GM18951 (cell line): ENCODE measurements at regions not wholly inside any gene's neighbourhood (a gene's known extent, or its start where the extent isn't known, plus 50 kb on each side); places are given as distances from the start of the nearest gene placed in this dataset.

Source experiments
- POLR2A ChIP-seq: IDR thresholded peaks from 4 replicates; pipeline ENCODE4 v1.6.1; 2011; ENCODE audit warnings: mild to moderate bottlenecking; ENCODE audit not compliant: insufficient read length, insufficient read depth; ENCODE audit errors: extremely low read depth
- in situ Hi-C: fragments of 300-500 bp; cut with MboI; formaldehyde crosslinking; loops from one replicate; pipeline ENCODE4 v1.12.0; 2022; ENCODE audit warnings: low sequenced_read_pairs, mixed read lengths, inconsistent platforms; ENCODE audit not compliant: unreplicated experiment

- no peak for TF ChIP-seq POLR2A
- in situ Hi-C loops = no loop called here
These were observed 182.6 kb downstream of the ZPLD1 start for GRCh38 chr3:102617381-102617780.

- TF ChIP-seq POLR2A = no peak
- in situ Hi-C loops = no loop called here
These were observed 184.5 kb downstream of the ZPLD1 start for GRCh38 chr3:102619361-102619760.

DNA sequence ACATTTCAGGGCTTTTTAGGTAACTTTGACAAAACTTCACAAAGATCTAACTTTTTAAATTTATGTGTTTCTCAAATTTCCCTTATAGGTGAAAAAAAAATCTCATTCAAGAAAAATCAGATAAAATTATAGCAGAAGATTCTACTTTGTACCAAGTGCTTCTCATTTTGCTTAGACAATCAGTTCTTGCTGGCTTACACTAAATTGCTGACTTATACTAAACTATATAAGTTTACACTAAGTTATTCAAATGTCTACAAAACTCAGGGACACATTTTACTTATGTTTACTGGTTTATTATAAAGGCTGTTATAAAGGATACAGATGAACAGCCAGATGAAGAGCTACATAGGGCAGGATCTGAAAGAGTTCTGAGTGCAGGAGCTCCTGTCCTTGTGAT lies 195.1 kb downstream of the ZPLD1 start:
- in situ Hi-C loops = no loop called here
- TF ChIP-seq POLR2A = no peak

DNA sequence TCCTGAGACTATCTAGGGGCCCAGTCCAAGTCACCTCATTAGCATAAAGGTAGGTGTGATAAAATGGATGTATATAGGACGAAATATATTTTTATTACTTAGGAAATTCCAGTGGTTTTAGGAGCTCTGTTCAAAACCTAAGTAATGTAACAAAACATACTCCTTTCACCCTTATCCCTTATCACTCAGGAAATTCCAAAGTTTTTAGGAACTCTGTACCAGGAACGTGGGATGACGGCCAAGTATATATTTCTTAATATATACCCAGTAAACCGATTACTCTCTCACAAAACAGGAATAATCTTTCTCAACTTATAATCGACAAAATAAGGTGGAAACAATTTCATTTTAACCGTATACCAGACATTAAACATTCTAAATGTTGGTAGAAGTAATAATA lies 195.7 kb downstream of the ZPLD1 start:
- in situ Hi-C loops = no loop called here
- TF ChIP-seq POLR2A = no peak

GRCh38 chr3:102643546-102643945 lies 208.7 kb downstream of the ZPLD1 start:
- TF ChIP-seq POLR2A = no peak
- in situ Hi-C loops = no loop called here

DNA sequence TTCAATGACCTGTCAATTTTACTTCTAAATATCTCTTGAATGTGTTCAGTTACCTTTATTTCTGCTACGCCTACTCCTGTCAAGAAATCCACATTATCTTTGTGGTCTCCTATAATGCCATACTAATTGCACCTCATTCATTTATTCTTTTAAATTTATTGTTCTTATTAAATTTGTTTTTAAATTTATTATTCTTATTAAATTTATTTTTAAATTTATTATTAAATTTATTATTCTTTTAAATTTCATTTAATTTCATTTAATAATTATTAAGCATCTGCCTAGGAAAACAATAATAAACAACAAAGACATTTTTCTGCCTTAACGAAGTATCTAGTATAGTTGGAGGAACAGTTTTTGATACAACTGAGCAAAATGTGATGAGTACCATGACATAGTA lies 211.7 kb downstream of the ZPLD1 start:
- in situ Hi-C loops = no loop called here
- no peak for TF ChIP-seq POLR2A

- TF ChIP-seq POLR2A = no peak
- in situ Hi-C loops = no loop called here
These were observed 225.8 kb downstream of the ZPLD1 start for GRCh38 chr3:102660653-102661052.

DNA sequence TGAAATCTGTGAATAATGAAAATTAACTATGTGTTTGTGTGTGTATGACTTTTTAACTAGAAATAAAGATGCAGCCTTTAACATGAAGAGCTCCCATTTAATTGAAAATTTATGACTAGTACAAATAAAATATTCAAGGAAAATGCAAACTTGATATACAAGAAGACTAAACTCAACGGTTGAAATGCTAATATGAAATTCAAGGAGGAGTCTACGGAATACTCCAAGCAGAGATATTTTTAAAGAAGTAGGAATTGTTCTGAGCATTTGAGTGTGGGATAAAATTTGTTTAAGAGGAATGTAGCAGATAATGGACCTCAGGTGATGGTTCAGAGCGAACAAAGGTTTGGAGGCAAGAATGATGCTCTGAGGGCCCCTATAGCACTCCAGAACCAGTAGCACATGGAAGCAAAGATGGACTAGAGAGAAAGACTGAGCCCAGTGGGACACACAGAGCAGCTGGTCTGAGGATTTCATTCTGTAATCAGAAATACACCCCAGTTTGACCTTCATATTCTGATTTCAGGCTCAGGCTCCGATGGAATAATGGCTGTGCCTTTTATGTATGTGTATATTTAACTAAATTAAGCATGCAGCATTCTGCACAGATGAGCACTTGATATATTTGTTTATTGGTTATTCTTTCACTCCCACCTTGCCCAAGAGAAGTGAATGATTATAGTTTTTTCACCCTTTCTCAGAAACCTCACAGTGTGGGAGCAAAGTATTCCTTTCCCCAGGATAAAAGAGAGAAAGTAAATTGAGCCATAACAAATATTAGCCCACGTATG lies 227.1 kb downstream of the ZPLD1 start:
- TF ChIP-seq POLR2A = no peak
- in situ Hi-C loops = no loop called here

DNA sequence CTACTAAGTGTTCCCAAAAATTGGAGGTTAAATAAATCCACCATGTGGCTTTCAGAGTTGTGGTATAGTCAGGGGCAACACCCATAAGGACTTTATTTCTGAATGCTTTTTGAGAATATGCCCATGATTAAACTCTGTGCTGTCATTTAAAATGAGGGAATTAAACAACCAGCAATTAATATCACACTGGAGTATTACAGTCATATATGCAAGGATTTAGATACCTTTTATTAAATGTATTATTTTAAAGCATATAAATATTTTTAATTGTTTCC lies 227.6 kb downstream of the ZPLD1 start:
- TF ChIP-seq POLR2A = no peak
- in situ Hi-C loops = no loop called here

DNA sequence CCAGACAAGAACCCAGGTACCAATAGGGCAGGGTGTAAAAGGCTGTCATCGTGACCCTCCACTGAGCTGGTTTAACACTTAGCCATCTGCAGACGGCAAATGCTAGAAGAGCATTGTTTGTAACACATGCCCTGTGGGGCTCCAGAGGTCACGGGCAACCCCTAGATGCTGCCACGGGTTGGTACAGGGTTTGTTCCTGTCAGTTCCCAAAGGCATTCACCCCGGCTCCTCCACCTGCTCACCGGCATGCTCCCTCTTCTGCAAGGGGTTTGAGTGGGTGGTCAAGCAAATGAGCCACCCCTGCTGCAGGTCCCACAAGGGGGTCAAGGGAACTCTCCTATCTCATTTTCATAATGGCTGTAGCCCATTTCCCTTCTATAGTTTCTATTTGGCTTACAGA lies 229.3 kb downstream of the ZPLD1 start:
- in situ Hi-C loops = no loop called here
- TF ChIP-seq POLR2A = no peak

DNA sequence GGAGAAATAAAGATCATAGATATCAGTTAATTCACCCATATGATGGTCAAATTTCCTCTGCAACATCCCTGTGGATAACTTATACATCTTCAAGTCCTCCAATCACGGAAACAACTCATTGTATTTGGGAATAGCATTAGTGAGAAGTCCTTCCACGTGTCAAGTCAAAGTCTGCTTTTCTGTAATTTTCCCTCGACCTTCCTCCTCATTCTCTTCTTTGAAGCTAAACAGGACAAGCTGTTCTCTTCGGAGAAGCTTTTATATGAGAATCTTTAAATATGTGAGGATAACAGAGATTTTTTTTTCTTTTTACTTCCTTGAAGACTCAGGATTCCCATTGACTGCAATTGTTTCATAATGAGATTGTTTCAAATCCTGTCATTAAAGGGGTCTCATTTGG lies 230.4 kb downstream of the ZPLD1 start:
- in situ Hi-C loops = no loop called here
- no peak for TF ChIP-seq POLR2A

- TF ChIP-seq POLR2A = no peak
- in situ Hi-C loops = no loop called here
These were observed 233.4 kb downstream of the ZPLD1 start for GRCh38 chr3:102668247-102668646.

- in situ Hi-C loops = no loop called here
- no peak for TF ChIP-seq POLR2A
These were observed 236.2 kb downstream of the ZPLD1 start for GRCh38 chr3:102670986-102671385.

GRCh38 chr3:102672305-102672704 lies 237.5 kb downstream of the ZPLD1 start:
- in situ Hi-C loops = no loop called here
- TF ChIP-seq POLR2A = no peak
